ENCODE measurements at regions not wholly inside any gene's neighbourhood (a gene's known extent, or its start where the extent isn't known, plus 50 kb on each side); places are given as distances from the start of the nearest gene placed in this dataset.

DNA sequence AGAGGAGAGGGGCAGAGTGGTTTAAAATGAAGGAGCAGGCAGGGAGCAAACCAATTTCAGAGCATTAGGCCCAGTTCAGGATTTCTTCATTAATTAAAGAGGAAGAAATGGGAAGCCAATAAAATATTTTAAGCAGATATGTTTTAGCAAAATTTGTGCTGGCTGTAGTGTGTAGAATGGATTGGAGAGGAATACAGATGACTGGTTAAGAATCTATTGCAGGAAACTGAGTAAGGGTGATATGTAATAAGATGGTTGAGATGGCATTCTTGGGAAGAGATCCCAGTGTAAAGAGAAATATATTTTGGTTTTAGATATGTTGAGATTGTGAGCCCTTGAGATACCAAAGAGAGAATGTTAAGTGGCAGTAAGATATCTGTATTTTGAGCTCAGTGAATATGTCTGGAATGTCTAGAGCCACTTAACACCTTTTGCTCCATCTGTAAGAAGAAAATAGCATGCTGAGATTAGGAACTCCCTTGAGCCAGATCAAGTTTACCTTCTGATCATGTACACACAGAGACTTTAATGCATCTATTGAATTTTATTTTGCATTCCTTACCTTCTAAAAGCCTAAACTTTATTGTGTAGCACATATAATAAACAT is 79.5 kb upstream of the SLC27A6 start:
- no peak overlapping the region for H2AFZ ChIP-seq (ENCODE audit: low read depth, low read length)
- H3K9me3 ChIP-seq (ENCODE audit: insufficient read depth, low read depth, low read length): no peaks in the 10 kb centered on the region
- no peak overlapping the region for H3K27ac ChIP-seq (ENCODE audit: low read depth, low read length)
- H3K79me2 ChIP-seq (ENCODE audit: insufficient read depth, low read length): no peaks in the 10 kb centered on the region
- H3K27me3 ChIP-seq (ENCODE audit: insufficient read depth, low read length): no peaks in the 10 kb centered on the region
- no peak for FAIRE-seq
- no peaks in the 10 kb centered on the region for H3K4me1 ChIP-seq (ENCODE audit: insufficient read depth, low read length)
- Mint-ChIP-seq H3K36me3 (ENCODE audit: low read depth, unreplicated experiment) (no peaks in the 10 kb centered on the region), H3K4me1 (ENCODE audit: low read depth, unreplicated experiment) (no peaks in the 10 kb centered on the region), H3K9me3 (ENCODE audit: unreplicated experiment) (peaks cover 6% of the 10 kb centered on the region), H3K27ac (ENCODE audit: unreplicated experiment) (no peak overlapping the region), H3K4me3 (ENCODE audit: unreplicated experiment) (no peak overlapping the region), H3K27me3 (ENCODE audit: low read depth, unreplicated experiment) (no peaks in the 10 kb centered on the region)
- no peak overlapping the region for H3K9ac ChIP-seq (ENCODE audit: low read length)
- no peaks in the 10 kb centered on the region for H4K20me1 ChIP-seq (ENCODE audit: insufficient read depth, low read length)
- H3K4me2 ChIP-seq (ENCODE audit: low read length): no peak overlapping the region
- no peak for DNase-seq (ENCODE audit: low read depth)
- TF ChIP-seq CTCF (IDR thresholded peaks at IDR 0.05; ENCODE audit: insufficient read depth, low read depth, low read length) (no peak), EZH2 (IDR thresholded peaks at IDR 0.05; ENCODE audit: insufficient read depth, low read length) (no peak)
- no peaks in the 10 kb centered on the region for H3K36me3 ChIP-seq (ENCODE audit: insufficient read depth, low read length)
- no peak overlapping the region for H3K4me3 ChIP-seq (ENCODE audit: insufficient read depth, low read depth, low read length)

DNA sequence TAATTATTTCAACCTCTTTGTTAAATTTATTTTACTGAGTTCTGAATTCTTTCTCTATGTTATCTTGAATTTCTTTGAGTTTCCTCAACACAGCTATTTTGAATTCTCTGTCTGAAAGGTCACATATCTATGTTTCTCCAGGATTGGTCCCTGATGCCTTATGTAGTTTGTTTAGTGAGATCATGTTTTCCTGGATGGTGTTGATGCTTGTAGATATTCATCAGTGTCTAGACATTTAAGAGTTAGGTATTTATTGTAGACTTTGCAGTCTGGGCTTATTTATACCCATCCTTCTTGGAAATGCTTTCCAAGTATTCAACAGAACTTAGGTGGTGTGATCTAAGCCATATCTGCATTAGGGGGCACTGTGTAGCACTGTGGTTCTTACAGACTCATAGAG is 70.2 kb upstream of the SLC27A6 start:
- H3K4me1 Mint-ChIP-seq (ENCODE audit: low read depth, unreplicated experiment): no peaks in the 10 kb centered on the region
- no peak overlapping the region for H3K9ac ChIP-seq (ENCODE audit: low read length)
- H3K79me2 ChIP-seq (ENCODE audit: insufficient read depth, low read length): no peaks in the 10 kb centered on the region
- TF ChIP-seq CTCF (IDR thresholded peaks at IDR 0.05; ENCODE audit: insufficient read depth, low read depth, low read length) (no peak), EZH2 (IDR thresholded peaks at IDR 0.05; ENCODE audit: insufficient read depth, low read length) (no peak)
- H3K36me3 ChIP-seq (ENCODE audit: insufficient read depth, low read length): no peaks in the 10 kb centered on the region
- no peak overlapping the region for H2AFZ ChIP-seq (ENCODE audit: low read depth, low read length)
- H3K9me3 ChIP-seq (ENCODE audit: insufficient read depth, low read depth, low read length): no peaks in the 10 kb centered on the region
- no peak overlapping the region for H3K4me3 ChIP-seq (ENCODE audit: insufficient read depth, low read depth, low read length)
- no peaks in the 10 kb centered on the region for H3K36me3 Mint-ChIP-seq (ENCODE audit: low read depth, unreplicated experiment)
- H3K4me3 Mint-ChIP-seq (ENCODE audit: unreplicated experiment): no peak overlapping the region
- H3K27ac Mint-ChIP-seq (ENCODE audit: unreplicated experiment): no peak overlapping the region
- H4K20me1 ChIP-seq (ENCODE audit: insufficient read depth, low read length): no peaks in the 10 kb centered on the region
- FAIRE-seq (no peak), DNase-seq (ENCODE audit: low read depth) (no peak)
- no peak overlapping the region for H3K4me2 ChIP-seq (ENCODE audit: low read length)
- H3K27ac ChIP-seq (ENCODE audit: low read depth, low read length): no peak overlapping the region
- no peaks in the 10 kb centered on the region for H3K27me3 ChIP-seq (ENCODE audit: insufficient read depth, low read length)
- no peaks in the 10 kb centered on the region for H3K4me1 ChIP-seq (ENCODE audit: insufficient read depth, low read length)
- H3K9me3 Mint-ChIP-seq (ENCODE audit: unreplicated experiment): no peaks in the 10 kb centered on the region
- peaks cover 2% of the 10 kb centered on the region for H3K27me3 Mint-ChIP-seq (ENCODE audit: low read depth, unreplicated experiment)

DNA sequence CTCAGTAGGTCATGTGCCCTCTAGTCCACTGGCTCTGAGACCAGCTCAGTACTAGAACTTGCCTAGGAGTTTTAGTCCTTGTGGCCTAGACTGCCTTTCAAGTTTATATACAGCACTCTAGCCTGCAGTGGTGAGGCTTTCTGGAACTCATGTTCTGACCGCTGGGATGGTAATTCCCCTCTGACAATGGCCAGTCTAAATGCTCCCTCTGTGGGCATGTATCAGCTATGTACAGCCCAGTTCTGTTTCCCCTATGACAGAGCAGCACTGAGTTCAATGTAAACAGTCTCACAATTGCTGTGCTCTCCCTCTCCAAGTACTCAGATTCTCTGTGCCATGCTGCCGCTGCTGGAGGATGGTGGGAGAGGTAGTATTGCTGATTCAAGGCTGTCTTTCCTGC is 68.6 kb upstream of the SLC27A6 start:
- no peak overlapping the region for H2AFZ ChIP-seq (ENCODE audit: low read depth, low read length)
- no peaks in the 10 kb centered on the region for H3K27me3 ChIP-seq (ENCODE audit: insufficient read depth, low read length)
- peaks cover 2% of the 10 kb centered on the region for H3K27me3 Mint-ChIP-seq (ENCODE audit: low read depth, unreplicated experiment)
- no peak overlapping the region for H3K27ac Mint-ChIP-seq (ENCODE audit: unreplicated experiment)
- H3K4me1 Mint-ChIP-seq (ENCODE audit: low read depth, unreplicated experiment): no peaks in the 10 kb centered on the region
- H3K4me3 Mint-ChIP-seq (ENCODE audit: unreplicated experiment): no peak overlapping the region
- FAIRE-seq (no peak), DNase-seq (ENCODE audit: low read depth) (no peak)
- no peak overlapping the region for H3K9ac ChIP-seq (ENCODE audit: low read length)
- H3K79me2 ChIP-seq (ENCODE audit: insufficient read depth, low read length): no peaks in the 10 kb centered on the region
- no peaks in the 10 kb centered on the region for H4K20me1 ChIP-seq (ENCODE audit: insufficient read depth, low read length)
- no peak overlapping the region for H3K4me2 ChIP-seq (ENCODE audit: low read length)
- H3K36me3 ChIP-seq (ENCODE audit: insufficient read depth, low read length): no peaks in the 10 kb centered on the region
- no peak overlapping the region for H3K4me3 ChIP-seq (ENCODE audit: insufficient read depth, low read depth, low read length)
- H3K27ac ChIP-seq (ENCODE audit: low read depth, low read length): no peak overlapping the region
- TF ChIP-seq EZH2 (IDR thresholded peaks at IDR 0.05; ENCODE audit: insufficient read depth, low read length) (no peak), CTCF (IDR thresholded peaks at IDR 0.05; ENCODE audit: insufficient read depth, low read depth, low read length) (no peak)
- no peaks in the 10 kb centered on the region for H3K9me3 ChIP-seq (ENCODE audit: insufficient read depth, low read depth, low read length)
- H3K4me1 ChIP-seq (ENCODE audit: insufficient read depth, low read length): no peaks in the 10 kb centered on the region
- H3K36me3 Mint-ChIP-seq (ENCODE audit: low read depth, unreplicated experiment): no peaks in the 10 kb centered on the region
- H3K9me3 Mint-ChIP-seq (ENCODE audit: unreplicated experiment): no peaks in the 10 kb centered on the region
